Neural cell (in vitro differentiated cells): ENCODE measurements at regions not wholly inside any gene's neighbourhood (a gene's known extent, or its start where the extent isn't known, plus 50 kb on each side); places are given as distances from the start of the nearest gene placed in this dataset.

ENCODE experiments used
- CTCF ChIP-seq: fragments of 450-650 bp; IDR thresholded peaks from 2 replicates; pipeline ENCODE4 v1.5.1; 2014; ENCODE audit warnings: antibody characterized with exemption, mild to moderate bottlenecking, moderate library complexity; ENCODE audit not compliant: poor library complexity, severe bottlenecking
- EP300 ChIP-seq: fragments of 450-650 bp; conservative IDR thresholded peaks from 2 replicates; pipeline ENCODE4 v1.6.1; 2014; ENCODE audit warnings: antibody characterized with exemption, mild to moderate bottlenecking, moderate library complexity; ENCODE audit not compliant: poor library complexity, severe bottlenecking
- EZH2 ChIP-seq: fragments of 200-600, 300-800 bp; shearing (Covaris generic), sonication (generic); IDR thresholded peaks from 2 replicates; pipeline ENCODE4 v1.6.1; 2014; ENCODE audit warnings: antibody characterized with exemption, low read length, borderline replicate concordance, mild to moderate bottlenecking; ENCODE audit not compliant: insufficient read depth, poor library complexity, severe bottlenecking
- REST ChIP-seq: IDR thresholded peaks from 2 replicates; pipeline ENCODE4 v1.6.1; 2012; ENCODE audit warnings: borderline replicate concordance
- TAF1 ChIP-seq: IDR thresholded peaks from 2 replicates; pipeline ENCODE4 v1.6.1; 2012; ENCODE audit warnings: low read depth

- no peak for TF ChIP-seq REST
- TF ChIP-seq EP300, result no peak
- no peak for TF ChIP-seq CTCF
- no peak for TF ChIP-seq EZH2
- no peak for TF ChIP-seq TAF1
These were observed 122.3 kb downstream of the RNASET2 start for GRCh38 chr6:166834049-166834448.
